ENCODE measurements at regions not wholly inside any gene's neighbourhood (a gene's known extent, or its start where the extent isn't known, plus 50 kb on each side); places are given as distances from the start of the nearest gene placed in this dataset.

DNA sequence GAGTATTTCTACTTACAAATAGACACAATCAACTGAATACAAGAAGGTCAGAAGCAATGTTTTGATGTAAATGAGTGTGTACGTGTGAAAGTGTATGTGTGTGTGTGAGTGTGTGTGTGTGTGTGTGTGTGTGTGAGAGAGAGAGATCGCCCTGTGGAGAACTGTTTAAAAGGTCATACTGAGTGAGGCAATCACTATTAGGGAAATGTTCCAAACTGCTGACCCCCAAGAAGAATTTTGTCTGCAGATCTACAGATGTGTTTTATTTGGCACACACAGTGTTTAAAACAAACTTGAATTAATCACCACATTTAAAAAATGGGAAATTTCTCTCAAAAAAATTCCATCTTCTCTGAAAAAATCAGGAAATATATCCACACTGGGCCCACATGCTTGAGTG lies 1069.1 kb downstream of the SLC6A15 start:
- no peak overlapping the region for H3K27ac Mint-ChIP-seq
- ChIA-PET POLR2A (no interaction called here), CTCF (no interaction called here)
- ATAC-seq (no peak), DNase-seq (no peak)
- no peaks in the 10 kb centered on the region for H3K36me3 ChIP-seq (ENCODE audit: control insufficient read depth in 2 of 3, insufficient read depth in 3 of 3, low read length in 3 of 3)
- H3K27me3 ChIP-seq (ENCODE audit: control insufficient read depth in 2 of 2, insufficient read depth in 2 of 2, low read length in 2 of 2) = no peaks in the 10 kb centered on the region
- intact Hi-C loops (cut with micrococcal nuclease) = no loop called here
- H3K4me3 Mint-ChIP-seq = no peak overlapping the region
- no peaks in the 10 kb centered on the region for H3K4me1 Mint-ChIP-seq
- H3K4me3 ChIP-seq (ENCODE audit: low read length) = no peak overlapping the region
- peaks cover 0 to 3% (median 0%) of the 10 kb centered on the region in 5 donors for H3K36me3 Mint-ChIP-seq
- H3K27ac ChIP-seq (ENCODE audit: low read depth, low read length) = no peak overlapping the region
- peaks cover 0 to 3% (median 0%) of the 10 kb centered on the region in 5 donors for H3K27me3 Mint-ChIP-seq
- H3K9me3 ChIP-seq (ENCODE audit: control insufficient read depth in 2 of 3, low read length in 3 of 3) = no peaks in the 10 kb centered on the region
- H3K9me3 Mint-ChIP-seq = peaks cover 0 to 7% (median 0%) of the 10 kb centered on the region in 11 donors
- H3K4me1 ChIP-seq (ENCODE audit: control insufficient read depth in 2 of 2, insufficient read depth in 2 of 2, low read length in 2 of 2) = no peaks in the 10 kb centered on the region

GRCh38 chr12:83841620-83842019 lies 1071.0 kb downstream of the SLC6A15 start:
- ATAC-seq = no peak
- Mint-ChIP-seq H3K36me3 (peaks cover 0 to 3% (median 0%) of the 10 kb centered on the region in 5 donors), H3K4me3 (no peak overlapping the region)

DNA sequence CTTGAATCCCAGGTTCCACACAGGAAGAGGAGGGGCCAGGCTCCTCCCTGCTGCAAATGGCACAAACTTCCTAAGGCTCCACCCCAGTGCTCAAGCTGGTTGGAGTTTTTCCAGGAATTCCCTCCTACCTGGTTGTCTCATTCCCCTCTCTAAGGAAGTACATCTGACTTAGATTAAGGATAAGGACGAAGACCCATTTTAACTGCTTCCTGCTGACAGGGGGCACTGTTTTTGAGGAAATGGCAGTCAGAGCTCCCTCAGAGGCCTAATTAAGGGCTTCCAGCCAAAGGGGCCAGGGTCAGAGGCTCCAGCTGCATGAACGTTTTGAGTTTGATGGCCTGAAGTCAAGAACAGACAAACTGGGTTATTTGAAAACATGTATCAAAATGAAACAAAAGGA lies 1084.7 kb downstream of the SLC6A15 start:
- Histone ChIP-seq H3K4me3 (ENCODE audit: low read length) (no peak overlapping the region), H3K36me3 (ENCODE audit: control insufficient read depth in 2 of 3, insufficient read depth in 3 of 3, low read length in 3 of 3) (no peaks in the 10 kb centered on the region), H3K27me3 (ENCODE audit: control insufficient read depth in 2 of 2, insufficient read depth in 2 of 2, low read length in 2 of 2) (no peaks in the 10 kb centered on the region), H3K4me1 (ENCODE audit: control insufficient read depth in 2 of 2, insufficient read depth in 2 of 2, low read length in 2 of 2) (no peaks in the 10 kb centered on the region), H3K27ac (ENCODE audit: low read depth, low read length) (no peak overlapping the region), H3K9me3 (ENCODE audit: control insufficient read depth in 2 of 3, low read length in 3 of 3) (no peaks in the 10 kb centered on the region)
- H3K4me3 Mint-ChIP-seq = no peak overlapping the region
- intact Hi-C loops (cut with micrococcal nuclease) = loop anchor here in 1 of 2 donors (10.0 kb wide), 1 partner anchor 823 kb away; no protein-coding TSS in a partner anchor
- H3K4me1 Mint-ChIP-seq = no peaks in the 10 kb centered on the region
- no peaks in the 10 kb centered on the region for H3K36me3 Mint-ChIP-seq
- no peak for DNase-seq
- no peak for ATAC-seq
- H3K27me3 Mint-ChIP-seq = no peaks in the 10 kb centered on the region
- ChIA-PET CTCF (no interaction called here), POLR2A (no interaction called here)
- H3K9me3 Mint-ChIP-seq = peaks cover 0 to 3% (median 0%) of the 10 kb centered on the region in 11 donors
- no peak overlapping the region for H3K27ac Mint-ChIP-seq

More at GRCh38 chr12:83841620-83842019, 1071.0 kb downstream of the SLC6A15 start:
- Histone ChIP-seq H3K27me3 (ENCODE audit: control insufficient read depth in 2 of 2, insufficient read depth in 2 of 2, low read length in 2 of 2) (no peaks in the 10 kb centered on the region), H3K9me3 (ENCODE audit: control insufficient read depth in 2 of 3, low read length in 3 of 3) (no peaks in the 10 kb centered on the region), H3K4me3 (ENCODE audit: low read length) (no peak overlapping the region), H3K27ac (ENCODE audit: low read depth, low read length) (no peak overlapping the region), H3K36me3 (ENCODE audit: control insufficient read depth in 2 of 3, insufficient read depth in 3 of 3, low read length in 3 of 3) (no peaks in the 10 kb centered on the region), H3K4me1 (ENCODE audit: control insufficient read depth in 2 of 2, insufficient read depth in 2 of 2, low read length in 2 of 2) (no peaks in the 10 kb centered on the region)
- POLR2A ChIA-PET = no interaction called here
- no peak for DNase-seq
- Mint-ChIP-seq H3K27ac (no peak overlapping the region), H3K4me1 (no peaks in the 10 kb centered on the region), H3K27me3 (peaks cover 0 to 3% (median 0%) of the 10 kb centered on the region in 5 donors), H3K9me3 (peaks cover 0 to 7% (median 0%) of the 10 kb centered on the region in 11 donors)
- CTCF ChIA-PET = no interaction called here
- intact Hi-C loops (cut with micrococcal nuclease) = no loop called here

DNA sequence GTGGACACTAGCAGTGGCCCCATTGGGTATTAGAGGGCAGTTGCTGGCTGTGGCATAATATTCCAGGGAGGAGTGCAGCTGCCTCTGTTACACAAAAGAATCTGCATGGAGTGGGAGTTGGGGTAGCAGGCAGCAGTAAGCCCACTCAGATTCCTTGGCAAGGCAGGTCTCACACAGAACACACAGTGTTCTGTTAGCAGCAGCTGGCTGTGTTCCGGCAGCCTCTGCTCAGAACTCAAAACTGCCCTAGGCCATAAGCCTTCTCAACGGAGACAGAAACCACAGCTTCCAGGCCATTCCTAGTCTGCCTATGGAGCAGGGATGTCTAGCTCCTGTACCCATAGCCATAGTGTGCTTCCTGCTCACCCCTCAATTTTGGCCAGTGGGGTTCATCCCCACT lies 1085.4 kb downstream of the SLC6A15 start:
- ATAC-seq (no peak), DNase-seq (no peak)
- Histone ChIP-seq H3K27me3 (ENCODE audit: control insufficient read depth in 2 of 2, insufficient read depth in 2 of 2, low read length in 2 of 2) (no peaks in the 10 kb centered on the region), H3K4me1 (ENCODE audit: control insufficient read depth in 2 of 2, insufficient read depth in 2 of 2, low read length in 2 of 2) (no peaks in the 10 kb centered on the region), H3K4me3 (ENCODE audit: low read length) (no peak overlapping the region), H3K9me3 (ENCODE audit: control insufficient read depth in 2 of 3, low read length in 3 of 3) (no peaks in the 10 kb centered on the region), H3K36me3 (ENCODE audit: control insufficient read depth in 2 of 3, insufficient read depth in 3 of 3, low read length in 3 of 3) (no peaks in the 10 kb centered on the region), H3K27ac (ENCODE audit: low read depth, low read length) (no peak overlapping the region)
- ChIA-PET CTCF (no interaction called here), POLR2A (no interaction called here)
- Mint-ChIP-seq H3K27ac (no peak overlapping the region), H3K9me3 (peaks cover 0 to 3% (median 0%) of the 10 kb centered on the region in 11 donors), H3K27me3 (no peaks in the 10 kb centered on the region), H3K4me3 (no peak overlapping the region), H3K4me1 (no peaks in the 10 kb centered on the region), H3K36me3 (no peaks in the 10 kb centered on the region)
- intact Hi-C loops (cut with micrococcal nuclease) = loop anchor here in 1 of 2 donors (10.0 kb wide), 1 partner anchor 822 kb away; no protein-coding TSS in a partner anchor

- intact Hi-C loops (cut with micrococcal nuclease) = loop anchor here in 1 of 2 donors (10.0 kb wide), 1 partner anchor 821 kb away; no protein-coding TSS in a partner anchor
- Mint-ChIP-seq H3K4me1 (no peaks in the 10 kb centered on the region), H3K9me3 (peaks cover 0 to 3% (median 0%) of the 10 kb centered on the region in 11 donors), H3K27ac (no peak overlapping the region), H3K27me3 (no peaks in the 10 kb centered on the region), H3K36me3 (no peaks in the 10 kb centered on the region), H3K4me3 (no peak overlapping the region)
- no peaks in the 10 kb centered on the region for H3K9me3 ChIP-seq (ENCODE audit: control insufficient read depth in 2 of 3, low read length in 3 of 3)
- no peak overlapping the region for H3K4me3 ChIP-seq (ENCODE audit: low read length)
- no peak overlapping the region for H3K27ac ChIP-seq (ENCODE audit: low read depth, low read length)
- DNase-seq (peak in 1 of 9 donors; percentile 30), ATAC-seq (peak; percentile 37)
- ChIA-PET CTCF (interaction anchor here (1.5 kb wide), 1 partner anchor 1140 kb away, joined by 5 read pairs; no protein-coding TSS in a partner anchor), POLR2A (no interaction called here)
- no peaks in the 10 kb centered on the region for H3K4me1 ChIP-seq (ENCODE audit: control insufficient read depth in 2 of 2, insufficient read depth in 2 of 2, low read length in 2 of 2)
- no peaks in the 10 kb centered on the region for H3K36me3 ChIP-seq (ENCODE audit: control insufficient read depth in 2 of 3, insufficient read depth in 3 of 3, low read length in 3 of 3)
- H3K27me3 ChIP-seq (ENCODE audit: control insufficient read depth in 2 of 2, insufficient read depth in 2 of 2, low read length in 2 of 2) = no peaks in the 10 kb centered on the region
Observed at GRCh38 chr12:83826112-83826511, 1086.5 kb downstream of the SLC6A15 start.

- Histone ChIP-seq H3K36me3 (ENCODE audit: control insufficient read depth in 2 of 3, insufficient read depth in 3 of 3, low read length in 3 of 3) (no peaks in the 10 kb centered on the region), H3K4me1 (ENCODE audit: control insufficient read depth in 2 of 2, insufficient read depth in 2 of 2, low read length in 2 of 2) (no peaks in the 10 kb centered on the region), H3K27ac (ENCODE audit: low read depth, low read length) (no peak overlapping the region), H3K27me3 (ENCODE audit: control insufficient read depth in 2 of 2, insufficient read depth in 2 of 2, low read length in 2 of 2) (no peaks in the 10 kb centered on the region), H3K4me3 (ENCODE audit: low read length) (no peak overlapping the region), H3K9me3 (ENCODE audit: control insufficient read depth in 2 of 3, low read length in 3 of 3) (no peaks in the 10 kb centered on the region)
- no peak overlapping the region for H3K4me3 Mint-ChIP-seq
- no peaks in the 10 kb centered on the region for H3K4me1 Mint-ChIP-seq
- DNase-seq (peak in 2 of 9 donors; percentile 2), ATAC-seq (peak; percentile 70)
- ChIA-PET POLR2A (no interaction called here), CTCF (no interaction called here)
- H3K27ac Mint-ChIP-seq = no peak overlapping the region
- peaks cover 0 to 4% (median 0%) of the 10 kb centered on the region in 5 donors for H3K27me3 Mint-ChIP-seq
- H3K36me3 Mint-ChIP-seq = no peaks in the 10 kb centered on the region
- peaks cover 0 to 3% (median 0%) of the 10 kb centered on the region in 11 donors for H3K9me3 Mint-ChIP-seq
- intact Hi-C loops (cut with micrococcal nuclease) = loop anchor here (1.0 to 10.0 kb wide), 4 partner anchors 819 to 1297 kb away; partner anchors contain the start of gene TMTC2 (in 1 of the 2)
Observed at GRCh38 chr12:83823386-83824045, 1089.1 kb downstream of the SLC6A15 start.

GRCh38 chr12:83821967-83822366 lies 1090.6 kb downstream of the SLC6A15 start:
- no peak overlapping the region for H3K4me3 Mint-ChIP-seq
- DNase-seq (no peak), ATAC-seq (no peak)
- no peaks in the 10 kb centered on the region for H3K4me1 Mint-ChIP-seq
- no peak overlapping the region for H3K4me3 ChIP-seq (ENCODE audit: low read length)
- no peaks in the 10 kb centered on the region for H3K9me3 ChIP-seq (ENCODE audit: control insufficient read depth in 2 of 3, low read length in 3 of 3)
- H3K4me1 ChIP-seq (ENCODE audit: control insufficient read depth in 2 of 2, insufficient read depth in 2 of 2, low read length in 2 of 2) = no peaks in the 10 kb centered on the region
- no peak overlapping the region for H3K27ac ChIP-seq (ENCODE audit: low read depth, low read length)
- H3K36me3 ChIP-seq (ENCODE audit: control insufficient read depth in 2 of 3, insufficient read depth in 3 of 3, low read length in 3 of 3) = no peaks in the 10 kb centered on the region
- H3K27me3 Mint-ChIP-seq = peaks cover 0 to 4% (median 0%) of the 10 kb centered on the region in 5 donors
- POLR2A ChIA-PET = no interaction called here
- no peaks in the 10 kb centered on the region for H3K9me3 Mint-ChIP-seq
- H3K36me3 Mint-ChIP-seq = no peaks in the 10 kb centered on the region
- CTCF ChIA-PET = no interaction called here
- H3K27ac Mint-ChIP-seq = no peak overlapping the region
- H3K27me3 ChIP-seq (ENCODE audit: control insufficient read depth in 2 of 2, insufficient read depth in 2 of 2, low read length in 2 of 2) = no peaks in the 10 kb centered on the region
- intact Hi-C loops (cut with micrococcal nuclease) = loop anchor here (2.0 to 10.0 kb wide), 2 partner anchors 817 to 1295 kb away; no protein-coding TSS in a partner anchor
